ENCODE measurements at regions not wholly inside any gene's neighbourhood (a gene's known extent, or its start where the extent isn't known, plus 50 kb on each side); places are given as distances from the start of the nearest gene placed in this dataset.
A peak's percentile ranks its signal among the peaks of the same experiment; 100 is the strongest.

DNA sequence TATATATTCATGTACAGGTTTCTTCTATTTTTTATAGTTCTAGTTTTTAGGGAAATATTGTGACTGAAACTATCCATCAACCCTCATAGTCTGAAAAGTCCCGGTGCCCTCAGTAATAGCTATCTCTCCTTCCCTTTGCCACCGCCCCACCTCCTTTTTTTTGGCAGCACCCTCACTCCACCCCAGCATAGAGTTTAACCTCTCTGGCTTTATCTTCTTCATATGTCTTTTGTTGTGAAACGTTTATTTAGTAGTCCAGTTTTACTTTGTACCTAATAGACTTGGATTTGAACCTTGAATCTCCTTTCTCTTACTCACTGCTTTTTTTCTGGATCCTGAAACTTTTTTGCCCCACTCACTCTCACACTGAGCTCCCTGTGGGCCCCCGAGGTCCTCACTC is 109.5 kb downstream of the BBS10 start:
- Histone ChIP-seq H3K4me1 (ENCODE audit: control insufficient read depth, insufficient read depth, low read length) (no peaks in the 10 kb centered on the region), H3K9ac (ENCODE audit: extremely low read depth, low read length, poor library complexity, severe bottlenecking) (no peak overlapping the region), H3K9me3 (ENCODE audit: control insufficient read depth, low read length) (no peaks in the 10 kb centered on the region), H3K4me3 (ENCODE audit: low read length) (no peak overlapping the region), H3K27me3 (ENCODE audit: control insufficient read depth, insufficient read depth, low read length, poor library complexity, severe bottlenecking) (no peaks in the 10 kb centered on the region), H3K27ac (ENCODE audit: low read depth, low read length) (no peak overlapping the region), H3K36me3 (ENCODE audit: control insufficient read depth, insufficient read depth, low read length) (no peaks in the 10 kb centered on the region)
- peaks cover 6% of the 10 kb centered on the region for H3K9me3 Mint-ChIP-seq
- DNase-seq, result no peak
- TF ChIP-seq, protein P1, sequence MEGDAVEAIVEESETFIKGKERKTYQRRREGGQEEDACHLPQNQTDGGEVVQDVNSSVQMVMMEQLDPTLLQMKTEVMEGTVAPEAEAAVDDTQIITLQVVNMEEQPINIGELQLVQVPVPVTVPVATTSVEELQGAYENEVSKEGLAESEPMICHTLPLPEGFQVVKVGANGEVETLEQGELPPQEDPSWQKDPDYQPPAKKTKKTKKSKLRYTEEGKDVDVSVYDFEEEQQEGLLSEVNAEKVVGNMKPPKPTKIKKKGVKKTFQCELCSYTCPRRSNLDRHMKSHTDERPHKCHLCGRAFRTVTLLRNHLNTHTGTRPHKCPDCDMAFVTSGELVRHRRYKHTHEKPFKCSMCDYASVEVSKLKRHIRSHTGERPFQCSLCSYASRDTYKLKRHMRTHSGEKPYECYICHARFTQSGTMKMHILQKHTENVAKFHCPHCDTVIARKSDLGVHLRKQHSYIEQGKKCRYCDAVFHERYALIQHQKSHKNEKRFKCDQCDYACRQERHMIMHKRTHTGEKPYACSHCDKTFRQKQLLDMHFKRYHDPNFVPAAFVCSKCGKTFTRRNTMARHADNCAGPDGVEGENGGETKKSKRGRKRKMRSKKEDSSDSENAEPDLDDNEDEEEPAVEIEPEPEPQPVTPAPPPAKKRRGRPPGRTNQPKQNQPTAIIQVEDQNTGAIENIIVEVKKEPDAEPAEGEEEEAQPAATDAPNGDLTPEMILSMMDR (conservative IDR thresholded peaks at IDR 0.05), result no peak
- 92 to 100% methylated on average over 2 to 4 of the region's 4 CpGs for WGBS, 2 experiments (ENCODE audit: insufficient coverage in 1 of 2, insufficient read length in 1 of 2)
- H3K27ac Mint-ChIP-seq, result no peak overlapping the region
- no peaks in the 10 kb centered on the region for H3K4me1 Mint-ChIP-seq
- H3K4me3 Mint-ChIP-seq, result no peak overlapping the region
- no peaks in the 10 kb centered on the region for H3K36me3 Mint-ChIP-seq (ENCODE audit: low read depth)
- H3K27me3 Mint-ChIP-seq (ENCODE audit: insufficient read depth), result no peaks in the 10 kb centered on the region

DNA sequence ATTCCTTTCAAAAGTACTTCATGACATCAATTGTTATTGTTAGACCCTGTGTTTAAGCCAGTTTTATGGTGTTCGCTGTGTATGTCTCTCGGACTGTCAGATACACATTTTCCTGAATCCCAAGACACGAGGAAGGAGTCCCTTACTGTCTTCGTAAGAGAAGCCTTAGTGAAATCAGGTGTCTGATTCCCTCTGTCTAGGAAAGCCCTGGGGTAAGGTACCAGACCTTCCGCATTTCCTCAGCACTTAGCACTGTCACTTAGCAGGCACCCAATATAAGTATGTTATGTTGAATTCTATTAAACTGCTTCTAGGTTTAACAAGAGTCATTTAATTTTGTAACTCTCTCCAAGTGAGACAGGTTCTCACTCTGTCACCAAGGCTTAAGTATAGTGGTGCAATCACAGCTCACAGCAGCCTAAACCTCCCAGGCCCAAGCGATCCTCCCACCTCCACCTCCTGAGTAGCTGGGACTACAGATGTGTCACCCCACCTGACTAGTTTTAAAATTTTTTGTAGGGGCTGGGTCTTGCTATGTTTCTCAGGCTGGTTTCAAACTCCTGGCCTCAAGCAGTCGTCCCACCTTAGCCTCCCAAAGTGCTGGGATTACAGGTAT is 111.0 kb downstream of the BBS10 start:
- Histone ChIP-seq H3K27ac (ENCODE audit: low read depth, low read length) (no peak overlapping the region), H3K9me3 (ENCODE audit: control insufficient read depth, low read length) (no peaks in the 10 kb centered on the region), H3K4me3 (ENCODE audit: low read length) (no peak overlapping the region), H3K4me1 (ENCODE audit: control insufficient read depth, insufficient read depth, low read length) (no peaks in the 10 kb centered on the region), H3K9ac (ENCODE audit: extremely low read depth, low read length, poor library complexity, severe bottlenecking) (no peak overlapping the region), H3K36me3 (ENCODE audit: control insufficient read depth, insufficient read depth, low read length) (no peaks in the 10 kb centered on the region), H3K27me3 (ENCODE audit: control insufficient read depth, insufficient read depth, low read length, poor library complexity, severe bottlenecking) (no peaks in the 10 kb centered on the region)
- TF ChIP-seq, protein P1 (conservative IDR thresholded peaks at IDR 0.05), result no peak
- Mint-ChIP-seq H3K9me3 (peaks cover 6% of the 10 kb centered on the region), H3K36me3 (ENCODE audit: low read depth) (no peaks in the 10 kb centered on the region), H3K27ac (no peak overlapping the region), H3K4me3 (no peak overlapping the region), H3K4me1 (no peaks in the 10 kb centered on the region), H3K27me3 (ENCODE audit: insufficient read depth) (no peaks in the 10 kb centered on the region)
- 95 to 96% methylated on average over 4 to 7 of the region's 7 CpGs for WGBS, 2 experiments (ENCODE audit: insufficient coverage in 1 of 2, insufficient read length in 1 of 2)
- DNase-seq, result peak; percentile 41

DNA sequence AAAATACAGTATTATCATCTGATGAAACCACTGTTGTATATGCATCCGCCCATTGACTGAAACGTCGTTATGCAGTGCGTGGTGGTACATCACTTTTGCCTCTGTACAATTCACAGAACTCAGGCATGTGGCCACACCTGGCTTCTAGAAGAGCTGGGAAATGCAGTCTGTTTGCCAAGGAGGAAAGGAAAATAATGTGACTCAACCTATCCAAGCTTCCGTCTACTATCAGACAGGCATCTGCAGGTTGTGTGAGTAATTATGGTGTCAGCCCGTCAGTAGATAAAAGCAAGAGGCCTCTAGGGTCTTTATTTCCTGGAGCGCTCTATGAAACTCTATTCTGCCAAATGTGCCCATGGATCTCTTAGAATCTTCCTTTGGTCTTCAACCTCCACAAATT is 111.6 kb downstream of the BBS10 start:
- H3K4me3 ChIP-seq (ENCODE audit: low read length), result no peak overlapping the region
- H3K9ac ChIP-seq (ENCODE audit: extremely low read depth, low read length, poor library complexity, severe bottlenecking), result no peak overlapping the region
- DNase-seq, result peak; percentile 10
- Mint-ChIP-seq H3K9me3 (peaks cover 6% of the 10 kb centered on the region), H3K36me3 (ENCODE audit: low read depth) (no peaks in the 10 kb centered on the region), H3K27me3 (ENCODE audit: insufficient read depth) (no peaks in the 10 kb centered on the region), H3K4me3 (no peak overlapping the region), H3K4me1 (no peaks in the 10 kb centered on the region), H3K27ac (no peak overlapping the region)
- WGBS, 2 experiments (ENCODE audit: insufficient coverage in 1 of 2, insufficient read length in 1 of 2), result 88 to 99% methylated on average over 7 of the region's 7 CpGs
- no peaks in the 10 kb centered on the region for H3K27me3 ChIP-seq (ENCODE audit: control insufficient read depth, insufficient read depth, low read length, poor library complexity, severe bottlenecking)
- H3K36me3 ChIP-seq (ENCODE audit: control insufficient read depth, insufficient read depth, low read length), result no peaks in the 10 kb centered on the region
- H3K27ac ChIP-seq (ENCODE audit: low read depth, low read length), result no peak overlapping the region
- H3K4me1 ChIP-seq (ENCODE audit: control insufficient read depth, insufficient read depth, low read length), result no peaks in the 10 kb centered on the region
- H3K9me3 ChIP-seq (ENCODE audit: control insufficient read depth, low read length), result no peaks in the 10 kb centered on the region
- TF ChIP-seq, protein P1 (conservative IDR thresholded peaks at IDR 0.05), result no peak

Measured in endodermal cell (in vitro differentiated cells).